Coronary artery (tissue), 2 donors: ENCODE measurements at regions not wholly inside any gene's neighbourhood (a gene's known extent, or its start where the extent isn't known, plus 50 kb on each side); places are given as distances from the start of the nearest gene placed in this dataset.
"Not testable (repeated sequence)": the region's sequence is repeated elsewhere in the genome, so short reads cannot be mapped to it uniquely, and the experiment has no call there.

ENCODE experiments used
- DNase-seq: peaks from one replicate; pipeline ENCODE4 v3.0.0-alpha.2; 2017; ENCODE audit warnings: low spot score
- H3K27ac ChIP-seq, 2 donors: fragments of 200-600 bp; sonication (generic); one replicate each; pipeline ENCODE4 v1.5.1; 2016 to 2019
- H3K4me3 ChIP-seq: fragments of 200-600 bp; sonication (generic); 2 replicates; pipeline ENCODE4 v1.5.1; 2016; ENCODE audit warnings: mild to moderate bottlenecking, moderate library complexity
- CTCF ChIP-seq: fragments of 200-600 bp; sonication (generic); IDR thresholded peaks from one replicate; pipeline ENCODE4 v1.5.1; 2019; ENCODE audit warnings: antibody characterized with exemption

- DNase-seq, result no peak
- Histone ChIP-seq H3K4me3 (no peak overlapping the region), H3K27ac (no peak overlapping the region)
- TF ChIP-seq CTCF, result no peak
These were observed 72.7 kb upstream of the NREP start for GRCh38 chr5:111829701-111830100.

- Histone ChIP-seq H3K27ac (no peak overlapping the region), H3K4me3 (no peak overlapping the region)
- no peak for TF ChIP-seq CTCF
- no peak for DNase-seq
These were observed 69.1 kb upstream of the NREP start for GRCh38 chr5:111826064-111826463.

- Histone ChIP-seq H3K27ac (no peak overlapping the region), H3K4me3 (no peak overlapping the region)
- no peak for TF ChIP-seq CTCF
- no peak for DNase-seq
These were observed 63.1 kb upstream of the NREP start for GRCh38 chr5:111820072-111820471.

GRCh38 chr5:111819028-111819427, 62.0 kb upstream of the NREP start:
- H3K4me3 ChIP-seq, DNase-seq, H3K27ac ChIP-seq: not testable (repeated sequence)

GRCh38 chr5:111813537-111813936, 56.5 kb upstream of the NREP start:
- DNase-seq, result no peak
- H3K4me3 ChIP-seq, result no peak overlapping the region
- no peak overlapping the region for H3K27ac ChIP-seq
- no peak for TF ChIP-seq CTCF

GRCh38 chr5:111810112-111810511, 53.1 kb upstream of the NREP start:
- TF ChIP-seq CTCF, result no peak

More at GRCh38 chr5:111810112-111810511, 53.1 kb upstream of the NREP start:
- no peak overlapping the region for H3K27ac ChIP-seq
- no peak overlapping the region for H3K4me3 ChIP-seq
- DNase-seq, result no peak
